SK-N-SH (cell line): ENCODE measurements at regions not wholly inside any gene's neighbourhood (a gene's known extent, or its start where the extent isn't known, plus 50 kb on each side); places are given as distances from the start of the nearest gene placed in this dataset.

Experiments
- CTCF ChIP-seq: fragments of 200-600 bp; sonication (generic); IDR thresholded peaks from 2 replicates; pipeline ENCODE4 v1.6.1; 2017; ENCODE audit warnings: antibody characterized with exemption, mild to moderate bottlenecking, moderate library complexity
- JUND ChIP-seq: IDR thresholded peaks from 2 replicates; pipeline ENCODE4 v1.4.0; 2012
- NRF1 ChIP-seq: IDR thresholded peaks from 2 replicates; pipeline ENCODE4 v1.6.1; 2012; ENCODE audit warnings: low read depth, mild to moderate bottlenecking, low read length
- POLR2AphosphoS5 ChIP-seq: IDR thresholded peaks from 2 replicates; pipeline ENCODE4 v1.6.1; 2012; ENCODE audit warnings: low read depth, low read length
- SMC3 ChIP-seq: IDR thresholded peaks from 2 replicates; pipeline ENCODE4 v1.6.1; 2012; ENCODE audit warnings: low read depth, low read length, improper control_type of control experiment
- TAF1 ChIP-seq: IDR thresholded peaks from 2 replicates; pipeline ENCODE4 v1.6.1; 2012; ENCODE audit warnings: low read depth, mild to moderate bottlenecking, low read length, moderate library complexity, borderline replicate concordance
- YY1 ChIP-seq: IDR thresholded peaks from 2 replicates; pipeline ENCODE4 v1.4.0; 2012; ENCODE audit warnings: low read depth, mild to moderate bottlenecking

DNA sequence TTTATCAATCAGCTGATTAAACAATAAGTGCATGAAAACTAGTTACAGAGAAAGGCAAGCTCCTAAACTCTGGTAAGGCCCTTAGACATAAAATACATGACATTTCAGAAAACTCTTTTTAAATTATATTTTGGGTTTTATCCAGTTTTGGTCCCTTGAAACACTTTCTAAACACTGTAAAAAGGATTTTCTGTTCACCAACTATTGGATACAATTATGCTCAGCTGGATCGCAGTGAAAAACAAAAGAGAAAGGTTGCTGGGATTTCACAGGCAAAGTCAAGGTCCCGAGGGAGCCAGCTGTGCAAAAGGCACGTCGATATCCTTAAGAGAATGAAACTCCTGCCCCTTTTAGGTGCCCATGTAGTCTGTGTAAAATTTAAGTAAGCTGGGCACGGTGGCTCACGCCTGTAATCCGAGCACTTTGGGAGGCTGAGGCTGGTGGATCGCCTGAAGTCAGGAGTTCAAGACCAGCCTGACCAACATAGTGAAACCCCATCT lies 1018.4 kb upstream of the INTU start:
- TF ChIP-seq CTCF, result no peak
- no peak for TF ChIP-seq JUND
- no peak for TF ChIP-seq YY1
- no peak for TF ChIP-seq TAF1
- no peak for TF ChIP-seq NRF1
- no peak for TF ChIP-seq SMC3
- TF ChIP-seq POLR2AphosphoS5, result no peak
